GM23338 (cell line): ENCODE measurements at regions not wholly inside any gene's neighbourhood (a gene's known extent, or its start where the extent isn't known, plus 50 kb on each side); places are given as distances from the start of the nearest gene placed in this dataset.
A peak's percentile ranks its signal among the peaks of the same experiment; 100 is the strongest.

Experiments used
- ATAC-seq: fragments of 200-7000 bp; cut with Tn5 transposase; 3 replicates; pipeline ENCODE4 v1.9.1; 2020
- DNase-seq: peaks from one replicate; pipeline ENCODE4 v3.0.0-alpha.2; 2015; ENCODE audit warnings: low spot score
- H2AFZ ChIP-seq: fragments of 200-600 bp; sonication (generic); 2 replicates; pipeline ENCODE4 v1.8.0; 2016; ENCODE audit warnings: antibody characterized with exemption, mild to moderate bottlenecking, moderate library complexity
- H3F3A ChIP-seq: fragments of 200-600 bp; sonication (generic); replicated peaks from 2 replicates; pipeline ENCODE4 v1.8.0; 2017; ENCODE audit warnings: antibody characterized with exemption, mixed run types, low read depth
- H3K27ac ChIP-seq: fragments of 200-600 bp; sonication (generic); 2 replicates; pipeline ENCODE4 v1.6.1; 2016; ENCODE audit warnings: low read depth
- H3K27me3 ChIP-seq: fragments of 200-600 bp; sonication (generic); 2 replicates; pipeline ENCODE4 v1.8.0; 2016; ENCODE audit warnings: mild to moderate bottlenecking, mixed run types, moderate library complexity; ENCODE audit not compliant: insufficient read depth
- H3K36me3 ChIP-seq: fragments of 200-600 bp; sonication (generic); 2 replicates; pipeline ENCODE4 v1.8.0; 2016; ENCODE audit warnings: mild to moderate bottlenecking; ENCODE audit not compliant: insufficient read depth
- H3K4me1 ChIP-seq: fragments of 200-600 bp; sonication (generic); 2 replicates; pipeline ENCODE4 v1.8.0; 2016; ENCODE audit warnings: mild to moderate bottlenecking, moderate library complexity; ENCODE audit not compliant: insufficient read depth
- H3K4me2 ChIP-seq: fragments of 200-600 bp; sonication (generic); 2 replicates; pipeline ENCODE4 v1.7.1; 2017; ENCODE audit warnings: mixed run types
- H3K4me3 ChIP-seq: fragments of 200-600 bp; sonication (generic); 2 replicates; pipeline ENCODE4 v1.6.1; 2016; ENCODE audit warnings: mixed run types
- H3K79me2 ChIP-seq: fragments of 200-600 bp; sonication (generic); replicated peaks from 2 replicates; pipeline ENCODE4 v1.8.0; 2017; ENCODE audit warnings: mild to moderate bottlenecking; ENCODE audit not compliant: insufficient read depth
- H3K9me2 ChIP-seq: fragments of 200-600 bp; sonication (generic); 2 replicates; pipeline ENCODE4 v1.8.0; 2017; ENCODE audit not compliant: insufficient read depth
- H4K20me1 ChIP-seq: fragments of 200-600 bp; sonication (generic); replicated peaks from 2 replicates; pipeline ENCODE4 v1.8.0; 2017; ENCODE audit warnings: mild to moderate bottlenecking; ENCODE audit not compliant: insufficient read depth
- H3K27ac Mint-ChIP-seq: 2 replicates; pipeline ENCODE4 v1.8.0; 2020; ENCODE audit warnings: inconsistent platforms, mild to moderate bottlenecking, moderate library complexity, mixed read lengths
- H3K27me3 Mint-ChIP-seq: 3 replicates; pipeline ENCODE4 v1.8.0; 2022; ENCODE audit warnings: low read depth, mild to moderate bottlenecking, moderate library complexity, mixed read lengths, inconsistent platforms; ENCODE audit not compliant: insufficient read depth, poor library complexity
- H3K36me3 Mint-ChIP-seq: 3 replicates; pipeline ENCODE4 v1.8.0; 2021; ENCODE audit warnings: low read depth, mild to moderate bottlenecking, inconsistent platforms, moderate library complexity, mixed read lengths
- H3K4me1 Mint-ChIP-seq: 3 replicates; pipeline ENCODE4 v1.8.0; 2020; ENCODE audit warnings: mild to moderate bottlenecking, inconsistent platforms, mixed read lengths
- H3K4me3 Mint-ChIP-seq: 3 replicates; pipeline ENCODE4 v1.8.0; 2021; ENCODE audit warnings: moderate library complexity, mild to moderate bottlenecking, inconsistent platforms, mixed read lengths
- H3K9me3 Mint-ChIP-seq: 3 replicates; pipeline ENCODE4 v1.8.0; 2020; ENCODE audit warnings: moderate library complexity, mild to moderate bottlenecking, inconsistent platforms, mixed read lengths
- CREB1 ChIP-seq: fragments of 250-450 bp; sonication (Bioruptor Pico); IDR thresholded peaks from 2 replicates; pipeline ENCODE4 v1.5.0; 2020; ENCODE audit warnings: low read depth, mild to moderate bottlenecking, moderate library complexity
- ETS1 ChIP-seq: IDR thresholded peaks from 2 replicates; pipeline ENCODE4 v1.6.1; 2016; ENCODE audit warnings: antibody characterized with exemption
- EZH2 ChIP-seq: fragments of 200-600 bp; sonication (generic); IDR thresholded peaks from one replicate; pipeline ENCODE4 v1.8.0; 2017; ENCODE audit warnings: antibody characterized with exemption, mild to moderate bottlenecking, low read depth; ENCODE audit not compliant: unreplicated experiment
- EZH2phosphoT487 ChIP-seq: fragments of 200-600 bp; sonication (generic); IDR thresholded peaks from one replicate; pipeline ENCODE4 v1.8.1; 2018; ENCODE audit warnings: antibody characterized with exemption; ENCODE audit not compliant: unreplicated experiment
- JUNB ChIP-seq: IDR thresholded peaks from one replicate; pipeline ENCODE4 v1.6.1; 2016; ENCODE audit warnings: antibody characterized with exemption; ENCODE audit not compliant: unreplicated experiment
- NANOG ChIP-seq: IDR thresholded peaks from 2 replicates; pipeline ENCODE4 v1.6.1; 2016; ENCODE audit warnings: antibody characterized with exemption, borderline replicate concordance
- POLR2AphosphoS5 ChIP-seq: IDR thresholded peaks from 2 replicates; pipeline ENCODE4 v1.6.1; 2016; ENCODE audit warnings: antibody characterized with exemption, low read depth
- REST ChIP-seq: IDR thresholded peaks from one replicate; pipeline ENCODE4 v1.6.1; 2018; ENCODE audit warnings: antibody characterized with exemption; ENCODE audit not compliant: unreplicated experiment
- STAT1 ChIP-seq: IDR thresholded peaks from one replicate; pipeline ENCODE4 v1.6.1; 2016; ENCODE audit warnings: antibody characterized with exemption; ENCODE audit not compliant: unreplicated experiment
- ZNF114 ChIP-seq: fragments of 250-450 bp; sonication (Bioruptor Pico); IDR thresholded peaks from 2 replicates; pipeline ENCODE4 v1.5.0; 2020; ENCODE audit warnings: mild to moderate bottlenecking, moderate library complexity
- ZNF331 ChIP-seq: fragments of 250-450 bp; sonication (Bioruptor Pico); IDR thresholded peaks from 2 replicates; pipeline ENCODE4 v1.5.0; 2020; ENCODE audit warnings: low read depth, mild to moderate bottlenecking, moderate library complexity
- TF ChIP-seq, protein P1 (sequence below), 2 experiments: fragments of 200-600 bp in 1 of 2; sonication (generic) in 1 of 2; conservative IDR thresholded peaks; 2 replicates each; pipeline versions ENCODE4 v1.5.1 to v1.6.1; 2016 to 2017; ENCODE audit warnings: antibody characterized with exemption in 2 of 2, low read depth in 2 of 2, mild to moderate bottlenecking in 2 of 2, moderate library complexity in 1 of 2
- TF ChIP-seq, protein P2 (sequence below): fragments of 250-450 bp; sonication (Bioruptor Pico); IDR thresholded peaks from 2 replicates; pipeline ENCODE4 v1.5.0; 2020; ENCODE audit warnings: mild to moderate bottlenecking, moderate library complexity

DNA sequence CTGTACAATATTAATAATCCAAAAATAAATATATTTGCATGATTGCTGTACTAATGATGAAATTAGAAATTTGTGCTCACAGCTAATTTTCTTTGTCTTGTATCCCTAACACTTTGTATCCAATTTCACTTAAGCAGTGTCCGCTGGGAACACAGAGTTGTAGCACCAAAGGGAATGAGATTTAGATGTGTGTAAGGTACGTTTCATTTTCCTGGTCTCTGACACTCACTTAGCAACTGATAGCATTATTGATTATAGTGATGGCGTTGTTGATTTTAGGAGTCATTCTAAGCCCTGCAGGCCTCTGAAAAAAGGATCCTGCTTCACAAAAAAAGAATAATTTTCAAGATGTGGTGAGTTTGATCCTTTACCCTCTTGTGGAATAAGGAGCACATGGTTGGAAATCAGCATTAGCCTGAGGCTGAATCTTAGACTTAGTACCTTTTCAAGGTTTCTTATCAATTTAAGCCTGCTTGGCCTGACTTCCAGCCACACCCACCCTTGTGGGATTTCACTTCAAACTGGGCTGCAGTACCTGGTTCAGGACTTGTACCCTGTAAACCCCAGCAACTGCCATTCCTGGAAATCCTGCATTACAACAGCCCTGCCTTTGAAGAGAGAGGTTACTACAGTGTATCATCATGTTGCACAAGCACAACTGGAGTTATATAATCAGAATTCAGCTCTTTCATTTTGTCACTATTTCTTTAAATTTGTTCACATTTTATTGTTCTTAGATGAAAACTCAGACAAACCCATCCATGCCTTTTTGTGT is 116.2 kb downstream of the RND3 start:
- DNase-seq (peak; percentile 17), ATAC-seq (no peak; the same call in 2 of the 3 replicates)
- Histone ChIP-seq H4K20me1 (no peaks in the 10 kb centered on the region), H3K79me2 (no peaks in the 10 kb centered on the region), H3K27me3 (no peaks in the 10 kb centered on the region), H3K9me2 (peaks cover 8% of the 10 kb centered on the region), H3K4me1 (peaks cover 5% of the 10 kb centered on the region; the same call in 1 of the 2 replicates), H3K36me3 (no peaks in the 10 kb centered on the region), H3K27ac (no peak overlapping the region), H2AFZ (peak overlapping the region; percentile 88), H3K4me3 (no peak overlapping the region), H3K4me2 (no peak overlapping the region), H3F3A (no peaks in the 10 kb centered on the region)
- 0 out of 3 replicates have a peak, but pooled peaks cover 4% of the 10 kb centered on the region for H3K9me3 Mint-ChIP-seq
- peaks cover 5% of the 10 kb centered on the region; the same call in 2 of the 3 replicates for H3K4me1 Mint-ChIP-seq
- H3K27me3 Mint-ChIP-seq, result no peaks in the 10 kb centered on the region
- no peaks in the 10 kb centered on the region; the same call in 2 of the 3 replicates for H3K36me3 Mint-ChIP-seq
- TF ChIP-seq CREB1 (no peak), EZH2phosphoT487 (no peak), JUNB (no peak), NANOG (no peak), EZH2 (no peak), REST (no peak), POLR2AphosphoS5 (no peak), ZNF331 (CRISPR knock-in tag) (no peak), ZNF114 (no peak), STAT1 (no peak), ETS1 (no peak)
- TF ChIP-seq, protein P1, sequence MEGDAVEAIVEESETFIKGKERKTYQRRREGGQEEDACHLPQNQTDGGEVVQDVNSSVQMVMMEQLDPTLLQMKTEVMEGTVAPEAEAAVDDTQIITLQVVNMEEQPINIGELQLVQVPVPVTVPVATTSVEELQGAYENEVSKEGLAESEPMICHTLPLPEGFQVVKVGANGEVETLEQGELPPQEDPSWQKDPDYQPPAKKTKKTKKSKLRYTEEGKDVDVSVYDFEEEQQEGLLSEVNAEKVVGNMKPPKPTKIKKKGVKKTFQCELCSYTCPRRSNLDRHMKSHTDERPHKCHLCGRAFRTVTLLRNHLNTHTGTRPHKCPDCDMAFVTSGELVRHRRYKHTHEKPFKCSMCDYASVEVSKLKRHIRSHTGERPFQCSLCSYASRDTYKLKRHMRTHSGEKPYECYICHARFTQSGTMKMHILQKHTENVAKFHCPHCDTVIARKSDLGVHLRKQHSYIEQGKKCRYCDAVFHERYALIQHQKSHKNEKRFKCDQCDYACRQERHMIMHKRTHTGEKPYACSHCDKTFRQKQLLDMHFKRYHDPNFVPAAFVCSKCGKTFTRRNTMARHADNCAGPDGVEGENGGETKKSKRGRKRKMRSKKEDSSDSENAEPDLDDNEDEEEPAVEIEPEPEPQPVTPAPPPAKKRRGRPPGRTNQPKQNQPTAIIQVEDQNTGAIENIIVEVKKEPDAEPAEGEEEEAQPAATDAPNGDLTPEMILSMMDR (conservative IDR thresholded peaks at IDR 0.05; ENCODE audit: low read depth in 2 of 2), result no peak
- TF ChIP-seq, protein P2, sequence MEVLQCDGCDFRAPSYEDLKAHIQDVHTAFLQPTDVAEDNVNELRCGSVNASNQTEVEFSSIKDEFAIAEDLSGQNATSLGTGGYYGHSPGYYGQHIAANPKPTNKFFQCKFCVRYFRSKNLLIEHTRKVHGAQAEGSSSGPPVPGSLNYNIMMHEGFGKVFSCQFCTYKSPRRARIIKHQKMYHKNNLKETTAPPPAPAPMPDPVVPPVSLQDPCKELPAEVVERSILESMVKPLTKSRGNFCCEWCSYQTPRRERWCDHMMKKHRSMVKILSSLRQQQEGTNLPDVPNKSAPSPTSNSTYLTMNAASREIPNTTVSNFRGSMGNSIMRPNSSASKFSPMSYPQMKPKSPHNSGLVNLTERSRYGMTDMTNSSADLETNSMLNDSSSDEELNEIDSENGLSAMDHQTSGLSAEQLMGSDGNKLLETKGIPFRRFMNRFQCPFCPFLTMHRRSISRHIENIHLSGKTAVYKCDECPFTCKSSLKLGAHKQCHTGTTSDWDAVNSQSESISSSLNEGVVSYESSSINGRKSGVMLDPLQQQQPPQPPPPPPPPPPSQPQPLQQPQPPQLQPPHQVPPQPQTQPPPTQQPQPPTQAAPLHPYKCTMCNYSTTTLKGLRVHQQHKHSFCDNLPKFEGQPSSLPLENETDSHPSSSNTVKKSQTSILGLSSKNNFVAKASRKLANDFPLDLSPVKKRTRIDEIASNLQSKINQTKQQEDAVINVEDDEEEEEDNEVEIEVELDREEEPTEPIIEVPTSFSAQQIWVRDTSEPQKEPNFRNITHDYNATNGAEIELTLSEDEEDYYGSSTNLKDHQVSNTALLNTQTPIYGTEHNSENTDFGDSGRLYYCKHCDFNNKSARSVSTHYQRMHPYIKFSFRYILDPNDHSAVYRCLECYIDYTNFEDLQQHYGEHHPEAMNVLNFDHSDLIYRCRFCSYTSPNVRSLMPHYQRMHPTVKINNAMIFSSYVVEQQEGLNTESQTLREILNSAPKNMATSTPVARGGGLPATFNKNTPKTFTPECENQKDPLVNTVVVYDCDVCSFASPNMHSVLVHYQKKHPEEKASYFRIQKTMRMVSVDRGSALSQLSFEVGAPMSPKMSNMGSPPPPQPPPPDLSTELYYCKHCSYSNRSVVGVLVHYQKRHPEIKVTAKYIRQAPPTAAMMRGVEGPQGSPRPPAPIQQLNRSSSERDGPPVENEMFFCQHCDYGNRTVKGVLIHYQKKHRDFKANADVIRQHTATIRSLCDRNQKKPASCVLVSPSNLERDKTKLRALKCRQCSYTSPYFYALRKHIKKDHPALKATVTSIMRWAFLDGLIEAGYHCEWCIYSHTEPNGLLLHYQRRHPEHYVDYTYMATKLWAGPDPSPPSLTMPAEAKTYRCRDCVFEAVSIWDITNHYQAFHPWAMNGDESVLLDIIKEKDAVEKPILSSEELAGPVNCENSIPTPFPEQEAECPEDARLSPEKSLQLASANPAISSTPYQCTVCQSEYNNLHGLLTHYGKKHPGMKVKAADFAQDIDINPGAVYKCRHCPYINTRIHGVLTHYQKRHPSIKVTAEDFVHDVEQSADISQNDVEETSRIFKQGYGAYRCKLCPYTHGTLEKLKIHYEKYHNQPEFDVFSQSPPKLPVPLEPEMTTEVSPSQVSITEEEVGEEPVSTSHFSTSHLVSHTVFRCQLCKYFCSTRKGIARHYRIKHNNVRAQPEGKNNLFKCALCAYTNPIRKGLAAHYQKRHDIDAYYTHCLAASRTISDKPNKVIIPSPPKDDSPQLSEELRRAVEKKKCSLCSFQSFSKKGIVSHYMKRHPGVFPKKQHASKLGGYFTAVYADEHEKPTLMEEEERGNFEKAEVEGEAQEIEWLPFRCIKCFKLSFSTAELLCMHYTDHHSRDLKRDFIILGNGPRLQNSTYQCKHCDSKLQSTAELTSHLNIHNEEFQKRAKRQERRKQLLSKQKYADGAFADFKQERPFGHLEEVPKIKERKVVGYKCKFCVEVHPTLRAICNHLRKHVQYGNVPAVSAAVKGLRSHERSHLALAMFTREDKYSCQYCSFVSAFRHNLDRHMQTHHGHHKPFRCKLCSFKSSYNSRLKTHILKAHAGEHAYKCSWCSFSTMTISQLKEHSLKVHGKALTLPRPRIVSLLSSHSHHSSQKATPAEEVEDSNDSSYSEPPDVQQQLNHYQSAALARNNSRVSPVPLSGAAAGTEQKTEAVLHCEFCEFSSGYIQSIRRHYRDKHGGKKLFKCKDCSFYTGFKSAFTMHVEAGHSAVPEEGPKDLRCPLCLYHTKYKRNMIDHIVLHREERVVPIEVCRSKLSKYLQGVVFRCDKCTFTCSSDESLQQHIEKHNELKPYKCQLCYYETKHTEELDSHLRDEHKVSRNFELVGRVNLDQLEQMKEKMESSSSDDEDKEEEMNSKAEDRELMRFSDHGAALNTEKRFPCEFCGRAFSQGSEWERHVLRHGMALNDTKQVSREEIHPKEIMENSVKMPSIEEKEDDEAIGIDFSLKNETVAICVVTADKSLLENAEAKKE (CRISPR knock-in tag), result no peak
- no peak overlapping the region for H3K4me3 Mint-ChIP-seq
- no peak overlapping the region for H3K27ac Mint-ChIP-seq
